KOPT-K1 (cell line): ENCODE measurements at regions not wholly inside any gene's neighbourhood (a gene's known extent, or its start where the extent isn't known, plus 50 kb on each side); places are given as distances from the start of the nearest gene placed in this dataset.

ENCODE experiments used
- H3K27ac ChIP-seq: fragments of 200-600 bp; sonication (generic); 2 replicates; pipeline ENCODE4 v1.5.1; 2016; ENCODE audit warnings: antibody characterized with exemption, mild to moderate bottlenecking, low read depth, low read length; ENCODE audit not compliant: poor library complexity, severe bottlenecking
- H3K36me3 ChIP-seq: fragments of 200-600 bp; sonication (generic); 2 replicates; pipeline ENCODE4 v1.5.1; 2017; ENCODE audit warnings: antibody characterized with exemption, mild to moderate bottlenecking, low read length, moderate library complexity; ENCODE audit not compliant: insufficient read depth
- H3K9me3 ChIP-seq: fragments of 200-600 bp; sonication (generic); 2 replicates; pipeline ENCODE4 v1.5.1; 2017; ENCODE audit warnings: antibody characterized with exemption, low read length, mild to moderate bottlenecking; ENCODE audit not compliant: insufficient read depth, poor library complexity, severe bottlenecking

GRCh38 chr9:105828171-105828570 is 133.8 kb downstream of the TMEM38B start:
- no peaks in the 10 kb centered on the region for H3K36me3 ChIP-seq
- no peaks in the 10 kb centered on the region for H3K9me3 ChIP-seq
- no peak overlapping the region for H3K27ac ChIP-seq

GRCh38 chr9:105828596-105829213 is 134.4 kb downstream of the TMEM38B start:
- no peaks in the 10 kb centered on the region for H3K9me3 ChIP-seq
- H3K27ac ChIP-seq: no peak overlapping the region
- no peaks in the 10 kb centered on the region for H3K36me3 ChIP-seq

GRCh38 chr9:105830461-105830860 is 136.1 kb downstream of the TMEM38B start:
- Histone ChIP-seq H3K27ac (no peak overlapping the region), H3K9me3 (no peaks in the 10 kb centered on the region), H3K36me3 (no peaks in the 10 kb centered on the region)

GRCh38 chr9:105832096-105832710 is 137.9 kb downstream of the TMEM38B start:
- Histone ChIP-seq H3K36me3 (no peaks in the 10 kb centered on the region), H3K9me3 (no peaks in the 10 kb centered on the region), H3K27ac (no peak overlapping the region)

GRCh38 chr9:105833271-105833975 is 139.1 kb downstream of the TMEM38B start:
- Histone ChIP-seq H3K27ac (no peak overlapping the region), H3K9me3 (no peaks in the 10 kb centered on the region), H3K36me3 (no peaks in the 10 kb centered on the region)

GRCh38 chr9:105834404-105834803 is 140.1 kb downstream of the TMEM38B start:
- Histone ChIP-seq H3K36me3 (no peaks in the 10 kb centered on the region), H3K27ac (no peak overlapping the region), H3K9me3 (no peaks in the 10 kb centered on the region)

GRCh38 chr9:105835721-105836120 is 141.4 kb downstream of the TMEM38B start:
- no peaks in the 10 kb centered on the region for H3K36me3 ChIP-seq
- no peaks in the 10 kb centered on the region for H3K9me3 ChIP-seq
- H3K27ac ChIP-seq: no peak overlapping the region

GRCh38 chr9:105836936-105837660 is 142.8 kb downstream of the TMEM38B start:
- H3K9me3 ChIP-seq: no peaks in the 10 kb centered on the region
- no peaks in the 10 kb centered on the region for H3K36me3 ChIP-seq
- no peak overlapping the region for H3K27ac ChIP-seq

- Histone ChIP-seq H3K27ac (no peak overlapping the region), H3K9me3 (no peaks in the 10 kb centered on the region)
Observed at GRCh38 chr9:105841562-105841961, 147.2 kb downstream of the TMEM38B start.

GRCh38 chr9:105842023-105842644 is 147.8 kb downstream of the TMEM38B start:
- Histone ChIP-seq H3K27ac (no peak overlapping the region), H3K36me3 (no peaks in the 10 kb centered on the region), H3K9me3 (no peaks in the 10 kb centered on the region)

More at GRCh38 chr9:105841562-105841961, 147.2 kb downstream of the TMEM38B start:
- no peaks in the 10 kb centered on the region for H3K36me3 ChIP-seq

- Histone ChIP-seq H3K27ac (no peak overlapping the region), H3K9me3 (no peaks in the 10 kb centered on the region), H3K36me3 (no peaks in the 10 kb centered on the region)
Observed at GRCh38 chr9:105846825-105847224, 152.5 kb downstream of the TMEM38B start.

- Histone ChIP-seq H3K27ac (no peak overlapping the region), H3K36me3 (no peaks in the 10 kb centered on the region), H3K9me3 (no peaks in the 10 kb centered on the region)
Observed at GRCh38 chr9:105850852-105851500, 156.6 kb downstream of the TMEM38B start.

GRCh38 chr9:105854026-105854782 is 159.9 kb downstream of the TMEM38B start:
- Histone ChIP-seq H3K36me3 (no peaks in the 10 kb centered on the region), H3K27ac (no peak overlapping the region), H3K9me3 (no peaks in the 10 kb centered on the region)
